ENCODE measurements at regions not wholly inside any gene's neighbourhood (a gene's known extent, or its start where the extent isn't known, plus 50 kb on each side); places are given as distances from the start of the nearest gene placed in this dataset.
"Not testable (repeated sequence)": the region's sequence is repeated elsewhere in the genome, so short reads cannot be mapped to it uniquely, and the experiment has no call there.

GRCh38 chr20:25863536-25864325, 167.1 kb upstream of the ZNF337 start:
- peak overlapping the region; percentile 94 for H3K4me2 ChIP-seq (ENCODE audit: low read depth, low read length, poor library complexity, severe bottlenecking)
- no peaks in the 10 kb centered on the region for H3K79me2 ChIP-seq (ENCODE audit: insufficient read depth, low read length)
- no peaks in the 10 kb centered on the region for H3K9me3 ChIP-seq (ENCODE audit: insufficient read depth, low read depth, low read length)
- no peak overlapping the region for H3K9ac ChIP-seq (ENCODE audit: low read depth, low read length, poor library complexity, severe bottlenecking)
- peak overlapping the region; percentile 62 for H3K4me3 ChIP-seq (ENCODE audit: low read length, poor library complexity, severe bottlenecking)
- H4K20me1 ChIP-seq (ENCODE audit: insufficient read depth, low read length, poor library complexity, severe bottlenecking) = no peaks in the 10 kb centered on the region
- H3F3A ChIP-seq (ENCODE audit: low read depth) = no peaks in the 10 kb centered on the region
- no peaks in the 10 kb centered on the region for H3K9me2 ChIP-seq (replicated peaks; ENCODE audit: low read depth, low read length)
- H3K27me3 ChIP-seq (ENCODE audit: insufficient read depth, low read length, poor library complexity, severe bottlenecking) = peaks cover 39% of the 10 kb centered on the region
- peaks cover 18% of the 10 kb centered on the region for H3K4me1 ChIP-seq (ENCODE audit: insufficient read depth, low read length, poor library complexity, severe bottlenecking)
- H3K36me3 ChIP-seq (ENCODE audit: insufficient read depth, low read length) = no peaks in the 10 kb centered on the region
- no peak for TF ChIP-seq CTCF (conservative IDR thresholded peaks at IDR 0.05; ENCODE audit: low read length)
- no peak for TF ChIP-seq EZH2phosphoT487 (IDR thresholded peaks at IDR 0.05; ENCODE audit: borderline replicate concordance)
- H2AFZ ChIP-seq (ENCODE audit: low read length) = peak overlapping the region; percentile 88

- H4K20me1 ChIP-seq (ENCODE audit: insufficient read depth, low read length, poor library complexity, severe bottlenecking); H3K9ac ChIP-seq (ENCODE audit: low read depth, low read length, poor library complexity, severe bottlenecking); H3F3A ChIP-seq (ENCODE audit: low read depth); H3K9me3 ChIP-seq (ENCODE audit: insufficient read depth, low read depth, low read length); H3K9me2 ChIP-seq (replicated peaks; ENCODE audit: low read depth, low read length); H3K36me3 ChIP-seq (ENCODE audit: insufficient read depth, low read length); H3K79me2 ChIP-seq (ENCODE audit: insufficient read depth, low read length): not testable (repeated sequence)
- Histone ChIP-seq H3K27me3 (ENCODE audit: insufficient read depth, low read length, poor library complexity, severe bottlenecking) (peaks cover 39% of the 10 kb centered on the region), H3K4me3 (ENCODE audit: low read length, poor library complexity, severe bottlenecking) (peak overlapping the region; percentile 62), H3K4me1 (ENCODE audit: insufficient read depth, low read length, poor library complexity, severe bottlenecking) (peaks cover 18% of the 10 kb centered on the region), H2AFZ (ENCODE audit: low read length) (peak overlapping the region; percentile 88), H3K4me2 (ENCODE audit: low read depth, low read length, poor library complexity, severe bottlenecking) (peak overlapping the region; percentile 94)
Measured at GRCh38 chr20:25862967-25863530, 166.4 kb upstream of the ZNF337 start.

- no peaks in the 10 kb centered on the region for H3F3A ChIP-seq (ENCODE audit: low read depth)
- no peaks in the 10 kb centered on the region for H3K79me2 ChIP-seq (ENCODE audit: insufficient read depth, low read length)
- TF ChIP-seq EZH2phosphoT487 (IDR thresholded peaks at IDR 0.05; ENCODE audit: borderline replicate concordance) (no peak), CTCF (conservative IDR thresholded peaks at IDR 0.05; ENCODE audit: low read length) (no peak)
- peak overlapping the region; percentile 56; the same call in 1 of the 2 replicates for H2AFZ ChIP-seq (ENCODE audit: low read length)
- H4K20me1 ChIP-seq (ENCODE audit: insufficient read depth, low read length, poor library complexity, severe bottlenecking) = no peaks in the 10 kb centered on the region
- H3K9me3 ChIP-seq (ENCODE audit: insufficient read depth, low read depth, low read length) = no peaks in the 10 kb centered on the region
- peak overlapping the region; percentile 94 for H3K4me2 ChIP-seq (ENCODE audit: low read depth, low read length, poor library complexity, severe bottlenecking)
- H3K9ac ChIP-seq (ENCODE audit: low read depth, low read length, poor library complexity, severe bottlenecking) = no peak overlapping the region
- peaks cover 39% of the 10 kb centered on the region for H3K27me3 ChIP-seq (ENCODE audit: insufficient read depth, low read length, poor library complexity, severe bottlenecking)
- H3K9me2 ChIP-seq (replicated peaks; ENCODE audit: low read depth, low read length) = no peaks in the 10 kb centered on the region
- H3K36me3 ChIP-seq (ENCODE audit: insufficient read depth, low read length) = no peaks in the 10 kb centered on the region
- H3K4me3 ChIP-seq (ENCODE audit: low read length, poor library complexity, severe bottlenecking) = peak overlapping the region; percentile 55
- H3K4me1 ChIP-seq (ENCODE audit: insufficient read depth, low read length, poor library complexity, severe bottlenecking) = peaks cover 18% of the 10 kb centered on the region
Measured at GRCh38 chr20:25860531-25861150, 164.0 kb upstream of the ZNF337 start.

Data from Loucy (cell line).